OCI-LY7 (cell line): ENCODE measurements at regions not wholly inside any gene's neighbourhood (a gene's known extent, or its start where the extent isn't known, plus 50 kb on each side); places are given as distances from the start of the nearest gene placed in this dataset.

Experiments used
- EZH2phosphoT487 ChIP-seq: fragments of 200-600 bp; sonication (generic); IDR thresholded peaks from 2 replicates; pipeline ENCODE4 v1.6.1; 2018; ENCODE audit warnings: low read depth, borderline replicate concordance, mild to moderate bottlenecking, mixed run types, antibody characterized with exemption, low read length, moderate library complexity, mixed read lengths
- TF ChIP-seq, protein P1 (sequence below): fragments of 200-600 bp; sonication (generic); conservative IDR thresholded peaks from 2 replicates; pipeline ENCODE4 v1.5.1; 2014; ENCODE audit warnings: mild to moderate bottlenecking, antibody characterized with exemption, low read length, moderate library complexity, mixed read lengths

DNA sequence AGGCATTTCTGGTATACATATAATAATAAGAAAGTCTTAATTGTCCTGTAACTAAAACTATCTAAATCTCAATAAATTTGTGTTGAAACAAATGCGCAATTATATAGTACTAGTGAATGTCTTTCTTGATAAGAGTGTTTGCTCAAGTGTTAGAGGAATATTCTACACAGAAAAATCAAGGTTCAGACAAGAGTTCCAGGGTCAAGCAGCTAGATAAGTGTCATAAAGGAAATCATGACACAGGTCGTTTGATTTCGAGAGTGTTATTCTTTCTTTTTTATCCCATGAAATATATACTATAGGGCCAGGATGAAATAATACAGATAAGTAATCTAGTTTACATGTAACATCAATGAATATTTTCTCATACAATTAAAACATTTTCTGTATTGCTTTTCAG lies 366.1 kb downstream of the UTRN start:
- TF ChIP-seq, protein P1, sequence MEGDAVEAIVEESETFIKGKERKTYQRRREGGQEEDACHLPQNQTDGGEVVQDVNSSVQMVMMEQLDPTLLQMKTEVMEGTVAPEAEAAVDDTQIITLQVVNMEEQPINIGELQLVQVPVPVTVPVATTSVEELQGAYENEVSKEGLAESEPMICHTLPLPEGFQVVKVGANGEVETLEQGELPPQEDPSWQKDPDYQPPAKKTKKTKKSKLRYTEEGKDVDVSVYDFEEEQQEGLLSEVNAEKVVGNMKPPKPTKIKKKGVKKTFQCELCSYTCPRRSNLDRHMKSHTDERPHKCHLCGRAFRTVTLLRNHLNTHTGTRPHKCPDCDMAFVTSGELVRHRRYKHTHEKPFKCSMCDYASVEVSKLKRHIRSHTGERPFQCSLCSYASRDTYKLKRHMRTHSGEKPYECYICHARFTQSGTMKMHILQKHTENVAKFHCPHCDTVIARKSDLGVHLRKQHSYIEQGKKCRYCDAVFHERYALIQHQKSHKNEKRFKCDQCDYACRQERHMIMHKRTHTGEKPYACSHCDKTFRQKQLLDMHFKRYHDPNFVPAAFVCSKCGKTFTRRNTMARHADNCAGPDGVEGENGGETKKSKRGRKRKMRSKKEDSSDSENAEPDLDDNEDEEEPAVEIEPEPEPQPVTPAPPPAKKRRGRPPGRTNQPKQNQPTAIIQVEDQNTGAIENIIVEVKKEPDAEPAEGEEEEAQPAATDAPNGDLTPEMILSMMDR: no peak
- no peak for TF ChIP-seq EZH2phosphoT487
